ENCODE measurements at regions not wholly inside any gene's neighbourhood (a gene's known extent, or its start where the extent isn't known, plus 50 kb on each side); places are given as distances from the start of the nearest gene placed in this dataset.
"Not testable (repeated sequence)": the region's sequence is repeated elsewhere in the genome, so short reads cannot be mapped to it uniquely, and the experiment has no call there.

DNA sequence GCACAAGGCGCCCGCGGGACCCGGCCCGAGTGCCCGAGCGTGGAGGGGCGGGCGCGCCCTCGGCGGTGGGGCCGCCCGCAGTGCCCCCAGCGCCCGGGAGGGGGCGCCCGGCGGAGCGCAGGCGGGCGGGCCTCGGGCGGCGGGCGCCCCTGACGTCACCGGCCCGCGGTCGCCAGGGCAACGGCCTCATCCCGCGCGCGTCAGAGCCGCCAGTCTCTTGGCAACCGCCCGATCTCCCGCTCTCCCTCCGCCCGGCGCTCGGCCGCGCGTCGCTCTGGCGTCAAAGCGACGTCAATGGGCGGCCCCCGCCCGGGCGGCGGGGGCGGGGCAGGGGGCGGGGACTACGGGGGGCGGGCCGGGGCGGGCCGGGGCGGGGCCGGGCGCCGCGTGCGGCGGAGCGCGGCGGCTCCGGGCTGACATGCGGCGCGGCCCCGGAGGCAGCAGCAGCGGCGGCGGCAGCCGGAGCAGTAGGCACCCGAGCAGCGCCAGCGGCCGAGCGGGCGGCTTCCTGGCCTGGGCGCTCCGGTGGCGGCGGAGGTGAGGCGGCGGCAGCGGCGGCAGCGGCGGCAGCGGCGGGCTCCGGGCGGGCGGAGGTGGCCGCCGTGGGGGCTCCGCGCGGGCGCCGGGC is 4410.6 kb upstream of the TPTE start:
- TF ChIP-seq HHEX (CRISPR knock-in tag; IDR thresholded peaks at IDR 0.05); KDM4B (CRISPR knock-in tag; IDR thresholded peaks at IDR 0.05); CTCF (CRISPR knock-in tag; IDR thresholded peaks at IDR 0.05); ZNF362 (CRISPR knock-in tag; IDR thresholded peaks at IDR 0.05; ENCODE audit: borderline replicate concordance); ZNF431 (CRISPR knock-in tag; IDR thresholded peaks at IDR 0.05; ENCODE audit: borderline replicate concordance, low read depth); ISX (CRISPR knock-in tag; conservative IDR thresholded peaks at IDR 0.05); ZNF563 (CRISPR knock-in tag; IDR thresholded peaks at IDR 0.05); GABPA (IDR thresholded peaks at IDR 0.05; ENCODE audit: low read depth, low read length); GABPA (CRISPR knock-in tag; IDR thresholded peaks at IDR 0.05; ENCODE audit: low read depth); EP300 (IDR thresholded peaks at IDR 0.05; ENCODE audit: low read depth in 2 of 2, low read length in 2 of 2); EP300 (CRISPR knock-in tag; IDR thresholded peaks at IDR 0.05; ENCODE audit: borderline replicate concordance); SP2 (CRISPR knock-in tag; IDR thresholded peaks at IDR 0.05); POLR2AphosphoS2 (IDR thresholded peaks at IDR 0.05; ENCODE audit: low read depth, low read length); POLR2A (IDR thresholded peaks at IDR 0.05; ENCODE audit: insufficient read depth in 1 of 2, low read depth in 2 of 2, low read length in 2 of 2): not testable (repeated sequence)
- TF ChIP-seq, protein P1, sequence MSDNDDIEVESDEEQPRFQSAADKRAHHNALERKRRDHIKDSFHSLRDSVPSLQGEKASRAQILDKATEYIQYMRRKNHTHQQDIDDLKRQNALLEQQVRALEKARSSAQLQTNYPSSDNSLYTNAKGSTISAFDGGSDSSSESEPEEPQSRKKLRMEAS (IDR thresholded peaks at IDR 0.05) = not testable (repeated sequence)
